Neural cell (in vitro differentiated cells): ENCODE measurements at regions not wholly inside any gene's neighbourhood (a gene's known extent, or its start where the extent isn't known, plus 50 kb on each side); places are given as distances from the start of the nearest gene placed in this dataset.

Experiments used
- H2AFZ ChIP-seq: fragments of 200-600, 300-800 bp; sonication (generic), shearing (Covaris generic); 2 replicates; pipeline ENCODE4 v1.6.0; 2014; ENCODE audit warnings: low read depth, mild to moderate bottlenecking, antibody characterized with exemption, low read length, moderate library complexity
- H3F3A ChIP-seq: fragments of 200-600 bp; shearing (Covaris generic); 2 replicates; pipeline ENCODE4 v1.6.1; 2016; ENCODE audit warnings: mild to moderate bottlenecking, moderate library complexity, mixed read lengths, antibody characterized with exemption, low read length; ENCODE audit not compliant: insufficient read depth, poor library complexity, severe bottlenecking
- H3K27ac ChIP-seq: fragments of 200-600, 300-800 bp; sonication (generic), shearing (Covaris generic); 2 replicates; pipeline ENCODE4 v1.5.1; 2014; ENCODE audit warnings: mild to moderate bottlenecking, low read length, moderate library complexity
- H3K27me3 ChIP-seq: fragments of 300-800, 200-600 bp; sonication (generic), shearing (Covaris generic); 2 replicates; pipeline ENCODE4 v1.6.0; 2014; ENCODE audit warnings: mild to moderate bottlenecking, low read depth, low read length, moderate library complexity; ENCODE audit not compliant: insufficient read depth
- H3K36me3 ChIP-seq: fragments of 300-800, 200-600 bp; sonication (generic), shearing (Covaris generic); 2 replicates; pipeline ENCODE4 v1.5.1; 2014; ENCODE audit warnings: mild to moderate bottlenecking, antibody characterized with exemption, low read length, moderate library complexity; ENCODE audit not compliant: insufficient read depth
- H3K4me2 ChIP-seq: fragments of 300-800, 200-600 bp; sonication (generic), shearing (Covaris generic); 2 replicates; pipeline ENCODE4 v1.6.0; 2014; ENCODE audit warnings: mild to moderate bottlenecking, low read length
- H3K4me3 ChIP-seq: fragments of 300-800, 200-600 bp; sonication (generic), shearing (Covaris generic); 2 replicates; pipeline ENCODE4 v1.5.1; 2014; ENCODE audit warnings: mild to moderate bottlenecking, low read length, moderate library complexity
- H3K79me2 ChIP-seq: fragments of 200-600 bp; shearing (Covaris generic); replicated peaks from 2 replicates; pipeline ENCODE4 v1.6.0; 2014; ENCODE audit warnings: mild to moderate bottlenecking, low read length, moderate library complexity; ENCODE audit not compliant: insufficient read depth
- H3K9ac ChIP-seq: fragments of 300-800, 200-600 bp; sonication (generic), shearing (Covaris generic); 2 replicates; pipeline ENCODE4 v1.6.1; 2016; ENCODE audit warnings: mild to moderate bottlenecking, low read length, mixed read lengths
- H3K9me2 ChIP-seq: fragments of 200-600 bp; shearing (Covaris generic); 2 replicates; pipeline ENCODE4 v1.6.1; 2016; ENCODE audit warnings: mild to moderate bottlenecking, low read length, mixed read lengths; ENCODE audit not compliant: insufficient read depth
- H3K9me3 ChIP-seq: fragments of 200-600, 300-800 bp; sonication (generic), shearing (Covaris generic); 2 replicates; pipeline ENCODE4 v1.6.1; 2016; ENCODE audit warnings: mild to moderate bottlenecking, mixed run types, low read length, moderate library complexity, mixed read lengths
- H4K20me1 ChIP-seq: fragments of 200-600 bp; shearing (Covaris generic); 2 replicates; pipeline ENCODE4 v1.6.1; 2016; ENCODE audit warnings: mild to moderate bottlenecking, mixed run types; ENCODE audit not compliant: insufficient read depth
- EP300 ChIP-seq: fragments of 450-650 bp; conservative IDR thresholded peaks from 2 replicates; pipeline ENCODE4 v1.6.1; 2014; ENCODE audit warnings: antibody characterized with exemption, mild to moderate bottlenecking, moderate library complexity; ENCODE audit not compliant: poor library complexity, severe bottlenecking
- EZH2 ChIP-seq: fragments of 200-600, 300-800 bp; shearing (Covaris generic), sonication (generic); IDR thresholded peaks from 2 replicates; pipeline ENCODE4 v1.6.1; 2014; ENCODE audit warnings: antibody characterized with exemption, low read length, borderline replicate concordance, mild to moderate bottlenecking; ENCODE audit not compliant: insufficient read depth, poor library complexity, severe bottlenecking
- MXI1 ChIP-seq: fragments of 450-650 bp; conservative IDR thresholded peaks from 2 replicates; pipeline ENCODE4 v1.6.1; 2014; ENCODE audit warnings: antibody characterized with exemption, mild to moderate bottlenecking; ENCODE audit not compliant: poor library complexity, severe bottlenecking
- POLR2AphosphoS5 ChIP-seq: IDR thresholded peaks from 2 replicates; pipeline ENCODE4 v1.6.1; 2012
- RAD21 ChIP-seq: fragments of 450-650 bp; conservative IDR thresholded peaks from 2 replicates; pipeline ENCODE4 v1.6.1; 2014; ENCODE audit warnings: antibody characterized with exemption, mild to moderate bottlenecking, moderate library complexity
- SMC3 ChIP-seq: fragments of 450-650 bp; conservative IDR thresholded peaks from 2 replicates; pipeline ENCODE4 v1.6.1; 2014; ENCODE audit warnings: antibody characterized with exemption, mild to moderate bottlenecking, moderate library complexity; ENCODE audit not compliant: poor library complexity
- TAF1 ChIP-seq: IDR thresholded peaks from 2 replicates; pipeline ENCODE4 v1.6.1; 2012; ENCODE audit warnings: low read depth
- TF ChIP-seq, protein P1 (sequence below): IDR thresholded peaks from 2 replicates; pipeline ENCODE4 v1.6.1; 2012; ENCODE audit warnings: borderline replicate concordance
- TF ChIP-seq, protein P2 (sequence below): fragments of 450-650 bp; IDR thresholded peaks from 2 replicates; pipeline ENCODE4 v1.5.1; 2014; ENCODE audit warnings: antibody characterized with exemption, mild to moderate bottlenecking, moderate library complexity; ENCODE audit not compliant: poor library complexity, severe bottlenecking

DNA sequence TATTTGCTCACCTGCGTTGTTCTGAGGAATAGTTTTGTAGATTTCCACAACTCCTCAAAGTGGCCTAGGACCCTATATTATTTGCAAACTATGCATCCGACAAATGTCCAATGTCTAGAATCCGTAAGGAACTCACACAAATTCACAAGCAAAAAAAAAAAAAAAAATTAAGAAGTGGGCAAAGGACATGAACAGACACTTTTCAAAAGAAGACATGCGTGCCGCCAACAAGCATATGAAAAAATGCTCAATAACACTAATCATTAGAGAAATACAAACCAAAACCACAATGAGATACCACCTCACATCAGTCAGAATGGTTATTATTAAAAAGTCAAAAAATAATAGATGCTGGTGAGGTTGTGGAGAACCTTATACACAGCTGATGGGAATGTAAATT, 398.5 kb upstream of the PROK2 start:
- H3K27ac ChIP-seq, result no peak overlapping the region
- H2AFZ ChIP-seq, result no peak overlapping the region
- no peaks in the 10 kb centered on the region for H3F3A ChIP-seq
- no peaks in the 10 kb centered on the region for H3K36me3 ChIP-seq
- no peaks in the 10 kb centered on the region for H3K27me3 ChIP-seq
- no peak overlapping the region for H3K9ac ChIP-seq
- H4K20me1 ChIP-seq, result no peaks in the 10 kb centered on the region
- no peaks in the 10 kb centered on the region for H3K79me2 ChIP-seq
- H3K4me3 ChIP-seq, result no peak overlapping the region
- H3K4me2 ChIP-seq, result no peak overlapping the region
- H3K9me2 ChIP-seq, result no peaks in the 10 kb centered on the region
- H3K9me3 ChIP-seq, result peaks cover 3% of the 10 kb centered on the region
- TF ChIP-seq, protein P1, sequence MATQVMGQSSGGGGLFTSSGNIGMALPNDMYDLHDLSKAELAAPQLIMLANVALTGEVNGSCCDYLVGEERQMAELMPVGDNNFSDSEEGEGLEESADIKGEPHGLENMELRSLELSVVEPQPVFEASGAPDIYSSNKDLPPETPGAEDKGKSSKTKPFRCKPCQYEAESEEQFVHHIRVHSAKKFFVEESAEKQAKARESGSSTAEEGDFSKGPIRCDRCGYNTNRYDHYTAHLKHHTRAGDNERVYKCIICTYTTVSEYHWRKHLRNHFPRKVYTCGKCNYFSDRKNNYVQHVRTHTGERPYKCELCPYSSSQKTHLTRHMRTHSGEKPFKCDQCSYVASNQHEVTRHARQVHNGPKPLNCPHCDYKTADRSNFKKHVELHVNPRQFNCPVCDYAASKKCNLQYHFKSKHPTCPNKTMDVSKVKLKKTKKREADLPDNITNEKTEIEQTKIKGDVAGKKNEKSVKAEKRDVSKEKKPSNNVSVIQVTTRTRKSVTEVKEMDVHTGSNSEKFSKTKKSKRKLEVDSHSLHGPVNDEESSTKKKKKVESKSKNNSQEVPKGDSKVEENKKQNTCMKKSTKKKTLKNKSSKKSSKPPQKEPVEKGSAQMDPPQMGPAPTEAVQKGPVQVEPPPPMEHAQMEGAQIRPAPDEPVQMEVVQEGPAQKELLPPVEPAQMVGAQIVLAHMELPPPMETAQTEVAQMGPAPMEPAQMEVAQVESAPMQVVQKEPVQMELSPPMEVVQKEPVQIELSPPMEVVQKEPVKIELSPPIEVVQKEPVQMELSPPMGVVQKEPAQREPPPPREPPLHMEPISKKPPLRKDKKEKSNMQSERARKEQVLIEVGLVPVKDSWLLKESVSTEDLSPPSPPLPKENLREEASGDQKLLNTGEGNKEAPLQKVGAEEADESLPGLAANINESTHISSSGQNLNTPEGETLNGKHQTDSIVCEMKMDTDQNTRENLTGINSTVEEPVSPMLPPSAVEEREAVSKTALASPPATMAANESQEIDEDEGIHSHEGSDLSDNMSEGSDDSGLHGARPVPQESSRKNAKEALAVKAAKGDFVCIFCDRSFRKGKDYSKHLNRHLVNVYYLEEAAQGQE, result no peak

GRCh38 chr3:72182206-72182605, 397.3 kb upstream of the PROK2 start:
- H3K27me3 ChIP-seq, result no peaks in the 10 kb centered on the region
- peaks cover 3% of the 10 kb centered on the region for H3K9me3 ChIP-seq
- H3K4me3 ChIP-seq, result no peak overlapping the region
- no peaks in the 10 kb centered on the region for H3F3A ChIP-seq
- H3K9ac ChIP-seq, result no peak overlapping the region
- no peaks in the 10 kb centered on the region for H4K20me1 ChIP-seq
- no peaks in the 10 kb centered on the region for H3K36me3 ChIP-seq
- H2AFZ ChIP-seq, result no peak overlapping the region
- TF ChIP-seq EZH2, result no peak
- no peak for TF ChIP-seq EP300
- no peak for TF ChIP-seq MXI1
- TF ChIP-seq RAD21, result no peak
- TF ChIP-seq, protein P2, sequence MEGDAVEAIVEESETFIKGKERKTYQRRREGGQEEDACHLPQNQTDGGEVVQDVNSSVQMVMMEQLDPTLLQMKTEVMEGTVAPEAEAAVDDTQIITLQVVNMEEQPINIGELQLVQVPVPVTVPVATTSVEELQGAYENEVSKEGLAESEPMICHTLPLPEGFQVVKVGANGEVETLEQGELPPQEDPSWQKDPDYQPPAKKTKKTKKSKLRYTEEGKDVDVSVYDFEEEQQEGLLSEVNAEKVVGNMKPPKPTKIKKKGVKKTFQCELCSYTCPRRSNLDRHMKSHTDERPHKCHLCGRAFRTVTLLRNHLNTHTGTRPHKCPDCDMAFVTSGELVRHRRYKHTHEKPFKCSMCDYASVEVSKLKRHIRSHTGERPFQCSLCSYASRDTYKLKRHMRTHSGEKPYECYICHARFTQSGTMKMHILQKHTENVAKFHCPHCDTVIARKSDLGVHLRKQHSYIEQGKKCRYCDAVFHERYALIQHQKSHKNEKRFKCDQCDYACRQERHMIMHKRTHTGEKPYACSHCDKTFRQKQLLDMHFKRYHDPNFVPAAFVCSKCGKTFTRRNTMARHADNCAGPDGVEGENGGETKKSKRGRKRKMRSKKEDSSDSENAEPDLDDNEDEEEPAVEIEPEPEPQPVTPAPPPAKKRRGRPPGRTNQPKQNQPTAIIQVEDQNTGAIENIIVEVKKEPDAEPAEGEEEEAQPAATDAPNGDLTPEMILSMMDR, result no peak
- TF ChIP-seq SMC3, result no peak
- no peak for TF ChIP-seq TAF1
- TF ChIP-seq POLR2AphosphoS5, result no peak
- TF ChIP-seq, protein P1, result no peak
- H3K27ac ChIP-seq, result no peak overlapping the region
- H3K79me2 ChIP-seq, result no peaks in the 10 kb centered on the region
- H3K4me2 ChIP-seq, result no peak overlapping the region
- H3K9me2 ChIP-seq, result no peaks in the 10 kb centered on the region
